MM.1S (cell line): ENCODE measurements at regions not wholly inside any gene's neighbourhood (a gene's known extent, or its start where the extent isn't known, plus 50 kb on each side); places are given as distances from the start of the nearest gene placed in this dataset.
A peak's percentile ranks its signal among the peaks of the same experiment; 100 is the strongest.

Source experiments
- DNase-seq: peaks from one replicate; pipeline ENCODE4 v3.0.0-alpha.2; 2015
- H2AFZ ChIP-seq: fragments of 300-600 bp; sonication (generic); 2 replicates; pipeline ENCODE4 v1.6.0; 2016; ENCODE audit warnings: antibody characterized with exemption, low read length
- H3F3A ChIP-seq: fragments of 300-600 bp; sonication (generic); 2 replicates; pipeline ENCODE4 v1.6.1; 2016; ENCODE audit warnings: mild to moderate bottlenecking, antibody characterized with exemption, low read length, moderate library complexity, mixed read lengths; ENCODE audit not compliant: insufficient read depth
- H3K27ac ChIP-seq: fragments of 300-600 bp; sonication (generic); 2 replicates; pipeline ENCODE4 v1.5.1; 2016; ENCODE audit warnings: mild to moderate bottlenecking, low read length
- H3K27me3 ChIP-seq: fragments of 300-600 bp; sonication (generic); replicated peaks from 2 replicates; pipeline ENCODE4 v1.6.0; 2016; ENCODE audit warnings: low read length; ENCODE audit not compliant: insufficient read depth
- H3K36me3 ChIP-seq: fragments of 300-600 bp; sonication (generic); replicated peaks from 2 replicates; pipeline ENCODE4 v1.6.1; 2016; ENCODE audit warnings: mild to moderate bottlenecking, low read length, mixed read lengths; ENCODE audit not compliant: insufficient read depth
- H3K4me1 ChIP-seq: fragments of 300-600 bp; sonication (generic); 2 replicates; pipeline ENCODE4 v1.6.1; 2016; ENCODE audit warnings: low read length, mixed read lengths
- H3K4me2 ChIP-seq: fragments of 300-600 bp; sonication (generic); 2 replicates; pipeline ENCODE4 v1.6.0; 2016; ENCODE audit warnings: low read depth, low read length
- H3K4me3 ChIP-seq: fragments of 300-600 bp; sonication (generic); 2 replicates; pipeline ENCODE4 v1.5.1; 2016; ENCODE audit warnings: low read length, mixed read lengths
- H3K79me2 ChIP-seq: fragments of 300-600 bp; sonication (generic); 2 replicates; pipeline ENCODE4 v1.6.1; 2016; ENCODE audit warnings: mixed run types, low read length, mixed read lengths
- H3K9ac ChIP-seq: fragments of 300-600 bp; sonication (generic); 2 replicates; pipeline ENCODE4 v1.6.1; 2016; ENCODE audit warnings: low read length, mixed read lengths
- H3K9me2 ChIP-seq: fragments of 300-600 bp; sonication (generic); replicated peaks from 2 replicates; pipeline ENCODE4 v1.6.1; 2016; ENCODE audit warnings: mild to moderate bottlenecking, low read length, mixed read lengths; ENCODE audit not compliant: insufficient read depth
- H3K9me3 ChIP-seq: fragments of 300-600 bp; sonication (generic); replicated peaks from 2 replicates; pipeline ENCODE4 v1.6.1; 2016; ENCODE audit warnings: mild to moderate bottlenecking, low read length, mixed read lengths; ENCODE audit not compliant: insufficient read depth
- H4K20me1 ChIP-seq: fragments of 300-600 bp; sonication (generic); 2 replicates; pipeline ENCODE4 v1.6.1; 2016; ENCODE audit warnings: mild to moderate bottlenecking, low read length, moderate library complexity, mixed read lengths; ENCODE audit not compliant: insufficient read depth
- CTCF ChIP-seq: fragments of 300-600 bp; sonication (generic); IDR thresholded peaks from 2 replicates; pipeline ENCODE4 v1.5.1; 2016; ENCODE audit warnings: antibody characterized with exemption, low read length, mixed read lengths
- EZH2 ChIP-seq: fragments of 300-600 bp; sonication (generic); optimal IDR thresholded peaks from 2 replicates; pipeline ENCODE3; 2017; ENCODE audit warnings: low read depth, mild to moderate bottlenecking, antibody characterized with exemption, low read length, mixed read lengths
- EZH2phosphoT487 ChIP-seq: fragments of 300-600 bp; sonication (generic); IDR thresholded peaks from 2 replicates; pipeline ENCODE4 v1.6.1; 2018; ENCODE audit warnings: antibody characterized with exemption, low read length

GRCh38 chr15:85947936-85948335 is 131.7 kb upstream of the AGBL1 start:
- DNase-seq, result no peak
- Histone ChIP-seq H3K79me2 (no peaks in the 10 kb centered on the region), H3F3A (peaks cover 5% of the 10 kb centered on the region; the same call in 1 of the 2 replicates), H3K36me3 (no peaks in the 10 kb centered on the region), H3K9me3 (no peaks in the 10 kb centered on the region), H3K4me3 (no peak overlapping the region), H3K27ac (no peak overlapping the region), H3K27me3 (no peaks in the 10 kb centered on the region), H2AFZ (no peak overlapping the region), H3K9ac (no peak overlapping the region), H3K4me2 (no peak overlapping the region), H3K4me1 (peaks cover 26% of the 10 kb centered on the region), H3K9me2 (no peaks in the 10 kb centered on the region), H4K20me1 (no peaks in the 10 kb centered on the region)
- TF ChIP-seq EZH2 (no peak), EZH2phosphoT487 (no peak), CTCF (no peak)

GRCh38 chr15:85950101-85950500 is 129.6 kb upstream of the AGBL1 start:
- Histone ChIP-seq H3F3A (peaks cover 5% of the 10 kb centered on the region; the same call in 1 of the 2 replicates), H3K4me3 (no peak overlapping the region), H3K79me2 (no peaks in the 10 kb centered on the region), H2AFZ (no peak overlapping the region), H3K27ac (peak overlapping the region; percentile 76; the same call in 1 of the 2 replicates), H3K9ac (peak overlapping the region; percentile 3; the same call in 1 of the 2 replicates), H3K4me1 (peaks cover 26% of the 10 kb centered on the region), H3K4me2 (peak overlapping the region; percentile 12; the same call in 1 of the 2 replicates), H4K20me1 (no peaks in the 10 kb centered on the region), H3K9me2 (no peaks in the 10 kb centered on the region), H3K9me3 (no peaks in the 10 kb centered on the region), H3K27me3 (no peaks in the 10 kb centered on the region), H3K36me3 (no peaks in the 10 kb centered on the region)
- TF ChIP-seq CTCF (no peak), EZH2 (no peak), EZH2phosphoT487 (no peak)
- DNase-seq, result peak; percentile 93

- Histone ChIP-seq H3K9me3 (no peaks in the 10 kb centered on the region), H3K4me2 (no peak overlapping the region), H3K27me3 (no peaks in the 10 kb centered on the region), H3K79me2 (no peaks in the 10 kb centered on the region), H3K9ac (no peak overlapping the region), H2AFZ (no peak overlapping the region), H3F3A (peaks cover 4% of the 10 kb centered on the region; the same call in 1 of the 2 replicates), H4K20me1 (no peaks in the 10 kb centered on the region), H3K36me3 (no peaks in the 10 kb centered on the region), H3K9me2 (no peaks in the 10 kb centered on the region), H3K4me1 (peaks cover 20% of the 10 kb centered on the region), H3K27ac (no peak overlapping the region), H3K4me3 (no peak overlapping the region)
- TF ChIP-seq EZH2phosphoT487, result no peak
- no peak for TF ChIP-seq CTCF
- no peak for TF ChIP-seq EZH2
- no peak for DNase-seq
These were observed 125.1 kb upstream of the AGBL1 start for GRCh38 chr15:85954586-85954985.
